HEK293T (cell line): ENCODE measurements at regions not wholly inside any gene's neighbourhood (a gene's known extent, or its start where the extent isn't known, plus 50 kb on each side); places are given as distances from the start of the nearest gene placed in this dataset.

Experiments used
- FOXK2 ChIP-seq: fragments of 450-650 bp; IDR thresholded peaks from 2 replicates; pipeline ENCODE4 v1.6.1; 2016; ENCODE audit warnings: mild to moderate bottlenecking
- FOXM1 ChIP-seq: fragments of 450-650 bp; IDR thresholded peaks from 2 replicates; pipeline ENCODE4 v1.6.1; 2017; ENCODE audit warnings: mild to moderate bottlenecking, borderline replicate concordance
- HDGF ChIP-seq: fragments of 450-650 bp; IDR thresholded peaks from 2 replicates; pipeline ENCODE4 v1.6.1; 2017; ENCODE audit warnings: antibody characterized with exemption, borderline replicate concordance
- L3MBTL2 ChIP-seq: fragments of 450-650 bp; conservative IDR thresholded peaks from 2 replicates; pipeline ENCODE4 v1.6.1; 2016; ENCODE audit warnings: mild to moderate bottlenecking
- LEF1 ChIP-seq: fragments of 450-650 bp; IDR thresholded peaks from 2 replicates; pipeline ENCODE4 v1.6.1; 2017; ENCODE audit warnings: mild to moderate bottlenecking, borderline replicate concordance
- NFRKB ChIP-seq: fragments of 450-650 bp; IDR thresholded peaks from 2 replicates; pipeline ENCODE4 v1.6.1; 2016; ENCODE audit warnings: mild to moderate bottlenecking, moderate library complexity
- SP1 ChIP-seq: fragments of 450-650 bp; IDR thresholded peaks from 2 replicates; pipeline ENCODE4 v1.6.1; 2017
- SUZ12 ChIP-seq: fragments of 450-650 bp; IDR thresholded peaks from 2 replicates; pipeline ENCODE4 v1.6.1; 2016; ENCODE audit warnings: mild to moderate bottlenecking
- TARDBP ChIP-seq: fragments of 450-650 bp; IDR thresholded peaks from 2 replicates; pipeline ENCODE4 v1.6.1; 2016
- TF ChIP-seq, protein P1 (sequence below): fragments of 450-650 bp; IDR thresholded peaks from 2 replicates; pipeline ENCODE4 v1.6.1; 2016

DNA sequence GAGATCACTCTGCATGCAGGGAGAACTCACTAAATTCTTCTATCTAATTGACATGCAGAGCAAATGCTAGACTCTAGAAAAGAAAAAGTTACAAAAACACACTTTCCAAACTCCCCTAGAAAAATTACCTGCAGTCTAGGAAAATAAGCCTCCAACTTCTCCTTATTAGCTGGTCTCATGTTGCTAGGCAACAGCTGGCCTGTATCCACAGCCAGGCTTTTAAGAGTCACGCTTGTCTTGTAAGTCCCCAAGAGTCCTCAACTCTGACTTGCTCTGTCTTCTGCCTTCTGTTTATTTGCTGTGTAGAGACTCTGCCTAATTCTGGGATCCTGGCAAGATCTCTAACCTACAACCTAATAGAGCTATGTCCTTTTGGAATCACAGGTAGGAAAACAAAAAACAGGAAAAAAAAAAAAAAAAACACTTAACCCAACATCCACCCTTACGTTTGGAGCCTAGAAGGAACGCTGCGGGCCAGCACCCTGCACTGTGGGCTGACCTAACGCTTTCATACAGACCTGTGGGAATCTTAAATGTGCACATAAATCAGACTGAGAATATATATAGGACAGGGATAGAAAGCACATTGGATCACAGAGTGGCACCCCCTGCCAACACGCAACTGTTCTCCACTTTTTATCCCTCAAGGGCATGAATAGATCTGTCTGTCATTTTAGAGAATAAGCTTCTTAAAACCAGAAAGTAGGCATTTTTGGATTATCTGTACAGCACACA is 117.0 kb upstream of the PTPRZ1 start:
- no peak for TF ChIP-seq FOXM1
- TF ChIP-seq TARDBP, result no peak
- TF ChIP-seq FOXK2, result no peak
- TF ChIP-seq, protein P1, sequence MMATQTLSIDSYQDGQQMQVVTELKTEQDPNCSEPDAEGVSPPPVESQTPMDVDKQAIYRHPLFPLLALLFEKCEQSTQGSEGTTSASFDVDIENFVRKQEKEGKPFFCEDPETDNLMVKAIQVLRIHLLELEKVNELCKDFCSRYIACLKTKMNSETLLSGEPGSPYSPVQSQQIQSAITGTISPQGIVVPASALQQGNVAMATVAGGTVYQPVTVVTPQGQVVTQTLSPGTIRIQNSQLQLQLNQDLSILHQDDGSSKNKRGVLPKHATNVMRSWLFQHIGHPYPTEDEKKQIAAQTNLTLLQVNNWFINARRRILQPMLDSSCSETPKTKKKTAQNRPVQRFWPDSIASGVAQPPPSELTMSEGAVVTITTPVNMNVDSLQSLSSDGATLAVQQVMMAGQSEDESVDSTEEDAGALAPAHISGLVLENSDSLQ, result no peak
- no peak for TF ChIP-seq HDGF
- TF ChIP-seq SP1, result no peak
- no peak for TF ChIP-seq SUZ12
- no peak for TF ChIP-seq LEF1
- no peak for TF ChIP-seq L3MBTL2
- TF ChIP-seq NFRKB, result no peak
